ENCODE measurements at regions not wholly inside any gene's neighbourhood (a gene's known extent, or its start where the extent isn't known, plus 50 kb on each side); places are given as distances from the start of the nearest gene placed in this dataset.

DNA sequence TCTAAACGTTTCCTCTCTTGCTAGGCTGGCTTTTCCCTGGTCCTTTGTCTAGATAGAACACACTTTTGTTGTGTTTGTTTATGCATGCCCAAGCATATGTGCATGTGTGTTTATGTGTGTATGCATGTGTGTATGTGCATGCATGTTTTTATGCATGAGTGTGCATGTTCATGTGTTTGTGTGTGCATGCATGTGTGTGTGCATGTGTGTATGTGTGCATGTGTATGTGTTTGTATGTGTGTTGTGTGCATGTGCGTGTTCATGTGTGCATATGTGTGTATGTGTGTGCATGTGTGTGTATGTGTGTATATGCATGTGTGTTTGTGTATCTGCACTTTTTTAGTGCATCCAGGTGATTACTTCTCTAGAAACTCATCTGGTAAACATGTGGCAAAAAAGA is 558.0 kb downstream of the GALR1 start:
- TF ChIP-seq SMC3 (conservative IDR thresholded peaks at IDR 0.05; ENCODE audit: poor library complexity) (no peak), RAD21 (conservative IDR thresholded peaks at IDR 0.05) (no peak), MXI1 (conservative IDR thresholded peaks at IDR 0.05; ENCODE audit: poor library complexity, severe bottlenecking) (no peak), REST (IDR thresholded peaks at IDR 0.05; ENCODE audit: borderline replicate concordance) (no peak), EP300 (conservative IDR thresholded peaks at IDR 0.05; ENCODE audit: poor library complexity, severe bottlenecking) (no peak), EZH2 (IDR thresholded peaks at IDR 0.05; ENCODE audit: borderline replicate concordance, insufficient read depth, low read length, poor library complexity, severe bottlenecking) (no peak), TAF1 (IDR thresholded peaks at IDR 0.05; ENCODE audit: low read depth) (no peak)
- TF ChIP-seq, protein P1, sequence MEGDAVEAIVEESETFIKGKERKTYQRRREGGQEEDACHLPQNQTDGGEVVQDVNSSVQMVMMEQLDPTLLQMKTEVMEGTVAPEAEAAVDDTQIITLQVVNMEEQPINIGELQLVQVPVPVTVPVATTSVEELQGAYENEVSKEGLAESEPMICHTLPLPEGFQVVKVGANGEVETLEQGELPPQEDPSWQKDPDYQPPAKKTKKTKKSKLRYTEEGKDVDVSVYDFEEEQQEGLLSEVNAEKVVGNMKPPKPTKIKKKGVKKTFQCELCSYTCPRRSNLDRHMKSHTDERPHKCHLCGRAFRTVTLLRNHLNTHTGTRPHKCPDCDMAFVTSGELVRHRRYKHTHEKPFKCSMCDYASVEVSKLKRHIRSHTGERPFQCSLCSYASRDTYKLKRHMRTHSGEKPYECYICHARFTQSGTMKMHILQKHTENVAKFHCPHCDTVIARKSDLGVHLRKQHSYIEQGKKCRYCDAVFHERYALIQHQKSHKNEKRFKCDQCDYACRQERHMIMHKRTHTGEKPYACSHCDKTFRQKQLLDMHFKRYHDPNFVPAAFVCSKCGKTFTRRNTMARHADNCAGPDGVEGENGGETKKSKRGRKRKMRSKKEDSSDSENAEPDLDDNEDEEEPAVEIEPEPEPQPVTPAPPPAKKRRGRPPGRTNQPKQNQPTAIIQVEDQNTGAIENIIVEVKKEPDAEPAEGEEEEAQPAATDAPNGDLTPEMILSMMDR (IDR thresholded peaks at IDR 0.05; ENCODE audit: poor library complexity, severe bottlenecking) = no peak
- Histone ChIP-seq H2AFZ (ENCODE audit: low read depth, low read length) (no peak overlapping the region), H3F3A (ENCODE audit: insufficient read depth, low read length, poor library complexity, severe bottlenecking) (no peaks in the 10 kb centered on the region), H3K79me2 (replicated peaks; ENCODE audit: insufficient read depth, low read length) (no peaks in the 10 kb centered on the region), H3K4me2 (ENCODE audit: low read length) (no peak overlapping the region), H3K9ac (ENCODE audit: low read length) (no peak overlapping the region), H3K27me3 (ENCODE audit: insufficient read depth, low read depth, low read length) (no peaks in the 10 kb centered on the region), H4K20me1 (ENCODE audit: insufficient read depth) (no peaks in the 10 kb centered on the region), H3K9me2 (ENCODE audit: insufficient read depth, low read length) (no peaks in the 10 kb centered on the region), H3K9me3 (ENCODE audit: low read length) (no peaks in the 10 kb centered on the region), H3K27ac (ENCODE audit: low read length) (no peak overlapping the region), H3K4me3 (ENCODE audit: low read length) (no peak overlapping the region), H3K36me3 (ENCODE audit: insufficient read depth, low read length) (no peaks in the 10 kb centered on the region)

DNA sequence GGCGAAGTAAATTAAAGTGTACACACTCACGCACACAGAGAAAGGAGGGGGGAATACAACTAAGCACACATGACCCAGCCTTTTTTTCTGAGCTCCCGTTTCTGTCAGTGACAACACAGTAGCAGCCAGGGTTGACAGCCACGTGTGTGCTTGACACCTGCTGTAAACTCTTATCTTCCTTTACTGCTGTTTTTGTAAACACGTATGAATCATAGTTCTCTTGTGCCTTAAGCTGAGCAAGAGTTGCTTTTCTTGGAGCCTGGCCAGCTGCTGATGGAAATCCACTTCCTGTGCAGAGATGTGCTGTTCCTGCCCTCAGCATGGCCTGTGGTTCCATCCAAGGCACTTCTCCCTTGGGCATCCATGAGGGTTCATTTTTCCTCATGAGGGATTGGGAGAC is 561.9 kb downstream of the GALR1 start:
- no peak overlapping the region for H3K4me3 ChIP-seq (ENCODE audit: low read length)
- H2AFZ ChIP-seq (ENCODE audit: low read depth, low read length) = no peak overlapping the region
- no peaks in the 10 kb centered on the region for H3K9me2 ChIP-seq (ENCODE audit: insufficient read depth, low read length)
- no peaks in the 10 kb centered on the region for H3F3A ChIP-seq (ENCODE audit: insufficient read depth, low read length, poor library complexity, severe bottlenecking)
- peaks cover 5% of the 10 kb centered on the region for H3K9me3 ChIP-seq (ENCODE audit: low read length)
- H4K20me1 ChIP-seq (ENCODE audit: insufficient read depth) = no peaks in the 10 kb centered on the region
- H3K4me2 ChIP-seq (ENCODE audit: low read length) = no peak overlapping the region
- no peak overlapping the region for H3K9ac ChIP-seq (ENCODE audit: low read length)
- no peak overlapping the region for H3K27ac ChIP-seq (ENCODE audit: low read length)
- no peaks in the 10 kb centered on the region for H3K79me2 ChIP-seq (replicated peaks; ENCODE audit: insufficient read depth, low read length)
- H3K27me3 ChIP-seq (ENCODE audit: insufficient read depth, low read depth, low read length) = no peaks in the 10 kb centered on the region
- H3K36me3 ChIP-seq (ENCODE audit: insufficient read depth, low read length) = no peaks in the 10 kb centered on the region
- TF ChIP-seq EP300 (conservative IDR thresholded peaks at IDR 0.05; ENCODE audit: poor library complexity, severe bottlenecking) (no peak), RAD21 (conservative IDR thresholded peaks at IDR 0.05) (no peak), POLR2AphosphoS5 (IDR thresholded peaks at IDR 0.05) (peak; percentile 22), REST (IDR thresholded peaks at IDR 0.05; ENCODE audit: borderline replicate concordance) (no peak), EZH2 (IDR thresholded peaks at IDR 0.05; ENCODE audit: borderline replicate concordance, insufficient read depth, low read length, poor library complexity, severe bottlenecking) (no peak), SMC3 (conservative IDR thresholded peaks at IDR 0.05; ENCODE audit: poor library complexity) (no peak)
- TF ChIP-seq, protein P1 (IDR thresholded peaks at IDR 0.05; ENCODE audit: poor library complexity, severe bottlenecking) = no peak
